HFF-Myc (cell line): ENCODE measurements at regions not wholly inside any gene's neighbourhood (a gene's known extent, or its start where the extent isn't known, plus 50 kb on each side); places are given as distances from the start of the nearest gene placed in this dataset.
"Not testable (repeated sequence)": the region's sequence is repeated elsewhere in the genome, so short reads cannot be mapped to it uniquely, and the experiment has no call there.

Experiments used
- DNase-seq: peaks from one replicate; pipeline ENCODE4 v3.0.0-alpha.2; 2011; ENCODE audit warnings: low read depth; ENCODE audit errors: extremely low read depth
- H3K4me3 ChIP-seq: replicated peaks from 2 replicates; pipeline ENCODE4 v1.5.1; 2011; ENCODE audit warnings: low read depth, mild to moderate bottlenecking, control low read depth, low read length
- TF ChIP-seq, protein P1 (sequence below): IDR thresholded peaks from 2 replicates; pipeline ENCODE4 v1.5.1; 2012; ENCODE audit warnings: mild to moderate bottlenecking, low read depth, low read length, control low read depth; ENCODE audit errors: missing control alignments

- H3K4me3 ChIP-seq, result no peak overlapping the region
- no peak for DNase-seq
- TF ChIP-seq, protein P1, sequence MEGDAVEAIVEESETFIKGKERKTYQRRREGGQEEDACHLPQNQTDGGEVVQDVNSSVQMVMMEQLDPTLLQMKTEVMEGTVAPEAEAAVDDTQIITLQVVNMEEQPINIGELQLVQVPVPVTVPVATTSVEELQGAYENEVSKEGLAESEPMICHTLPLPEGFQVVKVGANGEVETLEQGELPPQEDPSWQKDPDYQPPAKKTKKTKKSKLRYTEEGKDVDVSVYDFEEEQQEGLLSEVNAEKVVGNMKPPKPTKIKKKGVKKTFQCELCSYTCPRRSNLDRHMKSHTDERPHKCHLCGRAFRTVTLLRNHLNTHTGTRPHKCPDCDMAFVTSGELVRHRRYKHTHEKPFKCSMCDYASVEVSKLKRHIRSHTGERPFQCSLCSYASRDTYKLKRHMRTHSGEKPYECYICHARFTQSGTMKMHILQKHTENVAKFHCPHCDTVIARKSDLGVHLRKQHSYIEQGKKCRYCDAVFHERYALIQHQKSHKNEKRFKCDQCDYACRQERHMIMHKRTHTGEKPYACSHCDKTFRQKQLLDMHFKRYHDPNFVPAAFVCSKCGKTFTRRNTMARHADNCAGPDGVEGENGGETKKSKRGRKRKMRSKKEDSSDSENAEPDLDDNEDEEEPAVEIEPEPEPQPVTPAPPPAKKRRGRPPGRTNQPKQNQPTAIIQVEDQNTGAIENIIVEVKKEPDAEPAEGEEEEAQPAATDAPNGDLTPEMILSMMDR, result no peak
These were observed 95.9 kb upstream of the C1QTNF7 start for GRCh38 chr4:15331930-15332329.

GRCh38 chr4:15332377-15332776 is 95.5 kb upstream of the C1QTNF7 start:
- H3K4me3 ChIP-seq, result no peak overlapping the region
- DNase-seq, result no peak
- TF ChIP-seq, protein P1, result no peak

GRCh38 chr4:15333692-15334633 is 93.9 kb upstream of the C1QTNF7 start:
- H3K4me3 ChIP-seq, result no peak overlapping the region
- peak; percentile 79 for DNase-seq
- TF ChIP-seq, protein P1, result no peak

GRCh38 chr4:15336410-15337167 is 91.2 kb upstream of the C1QTNF7 start:
- TF ChIP-seq, protein P1, result no peak
- H3K4me3 ChIP-seq, result no peak overlapping the region
- DNase-seq, result peak; percentile 83

DNA sequence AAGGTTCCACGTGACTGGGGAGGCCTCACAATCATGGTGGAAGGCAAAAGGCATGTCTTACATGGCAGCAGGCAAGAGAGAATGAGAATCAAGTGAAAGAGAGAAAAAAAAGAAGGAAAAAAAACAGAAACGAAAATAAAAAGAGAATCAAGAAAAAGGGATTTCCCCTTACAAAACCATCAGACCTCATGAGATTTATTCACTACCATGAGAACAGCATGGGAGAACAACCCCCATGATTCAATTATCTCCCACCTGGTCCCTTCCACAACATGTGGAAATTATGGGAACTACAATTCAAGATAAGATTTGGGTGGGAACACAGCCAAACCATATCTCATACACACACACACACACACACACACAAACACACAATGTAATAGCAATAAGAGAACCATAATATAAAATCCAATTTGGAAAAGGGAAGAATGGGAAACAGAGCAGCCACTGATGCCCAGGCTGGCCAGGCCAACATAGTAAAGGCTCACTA is 90.6 kb upstream of the C1QTNF7 start:
- not testable (repeated sequence) for H3K4me3 ChIP-seq, DNase-seq

DNA sequence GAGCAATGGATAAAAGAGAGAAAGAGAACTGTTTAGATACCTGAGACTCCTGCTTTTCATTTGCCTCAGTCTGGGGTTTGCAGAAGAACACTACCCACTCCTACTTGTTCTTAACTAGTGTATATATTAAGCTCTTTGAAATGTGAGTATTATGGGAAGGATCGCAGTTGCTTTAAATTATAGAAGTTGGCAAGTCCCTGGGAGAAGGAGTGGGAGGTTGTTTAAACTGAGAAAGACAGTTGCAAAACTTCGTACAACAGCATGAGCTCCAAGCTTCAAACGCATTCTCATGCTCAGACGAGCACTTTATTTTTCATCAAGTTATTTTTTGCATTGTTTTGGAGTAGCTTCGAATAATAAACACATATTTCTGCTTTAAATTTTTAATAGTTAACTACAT is 88.1 kb upstream of the C1QTNF7 start:
- TF ChIP-seq, protein P1, result no peak
- DNase-seq, result no peak
- H3K4me3 ChIP-seq, result no peak overlapping the region

- DNase-seq, result no peak
- TF ChIP-seq, protein P1, result no peak
- no peak overlapping the region for H3K4me3 ChIP-seq
These were observed 87.5 kb upstream of the C1QTNF7 start for GRCh38 chr4:15340332-15340731.
